ENCODE measurements at regions not wholly inside any gene's neighbourhood (a gene's known extent, or its start where the extent isn't known, plus 50 kb on each side); places are given as distances from the start of the nearest gene placed in this dataset.
"Not testable (repeated sequence)": the region's sequence is repeated elsewhere in the genome, so short reads cannot be mapped to it uniquely, and the experiment has no call there.

DNA sequence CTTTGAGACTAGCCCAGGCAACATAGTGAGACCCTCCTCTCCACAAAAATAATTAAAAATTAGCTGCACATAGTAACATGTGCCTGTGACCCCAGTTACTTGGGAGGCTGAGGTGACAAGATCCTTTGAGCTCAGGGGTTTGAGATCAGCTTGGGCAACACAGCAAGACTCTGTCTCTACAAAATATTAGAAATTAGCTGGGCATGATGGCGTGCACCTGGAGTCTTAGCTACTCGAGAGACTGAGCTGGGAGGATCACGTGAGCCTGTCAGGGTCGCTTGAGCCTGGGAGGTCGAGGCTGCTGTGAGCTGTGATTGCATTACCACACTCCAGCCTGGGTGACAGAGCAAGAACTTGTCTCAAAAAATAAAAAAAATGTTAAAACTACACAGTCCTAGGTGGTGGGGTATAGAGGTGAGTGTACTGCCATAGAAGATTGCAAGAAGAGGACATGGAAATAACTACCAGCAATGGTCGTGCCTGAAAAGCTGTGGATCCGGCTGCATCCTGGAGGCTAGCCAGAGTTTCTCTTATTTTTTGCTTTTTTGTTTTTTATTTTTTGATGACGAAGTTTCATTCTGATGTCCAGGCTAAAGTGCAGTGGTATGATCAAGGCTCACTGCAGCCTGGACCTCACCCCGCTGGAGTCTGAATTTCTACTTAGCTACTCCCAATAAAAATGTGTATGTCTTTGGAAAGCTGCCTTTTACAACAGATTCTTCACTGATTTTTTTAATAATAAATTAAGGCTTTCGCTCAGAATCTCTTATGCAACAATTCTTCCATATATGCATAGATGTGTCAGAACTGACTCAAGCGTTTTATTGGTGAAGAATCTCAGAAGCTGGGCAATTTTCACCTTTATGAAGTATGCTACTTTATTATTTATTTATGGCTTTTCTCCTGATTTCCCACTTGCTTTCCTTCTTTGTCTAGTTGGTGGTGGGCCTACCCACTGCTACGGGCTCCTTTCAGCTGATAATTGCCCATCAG is 393.8 kb downstream of the TSHZ3 start:
- no peak for DNase-seq (ENCODE audit: low read depth in 2 of 2, low spot score in 1 of 2)

DNA sequence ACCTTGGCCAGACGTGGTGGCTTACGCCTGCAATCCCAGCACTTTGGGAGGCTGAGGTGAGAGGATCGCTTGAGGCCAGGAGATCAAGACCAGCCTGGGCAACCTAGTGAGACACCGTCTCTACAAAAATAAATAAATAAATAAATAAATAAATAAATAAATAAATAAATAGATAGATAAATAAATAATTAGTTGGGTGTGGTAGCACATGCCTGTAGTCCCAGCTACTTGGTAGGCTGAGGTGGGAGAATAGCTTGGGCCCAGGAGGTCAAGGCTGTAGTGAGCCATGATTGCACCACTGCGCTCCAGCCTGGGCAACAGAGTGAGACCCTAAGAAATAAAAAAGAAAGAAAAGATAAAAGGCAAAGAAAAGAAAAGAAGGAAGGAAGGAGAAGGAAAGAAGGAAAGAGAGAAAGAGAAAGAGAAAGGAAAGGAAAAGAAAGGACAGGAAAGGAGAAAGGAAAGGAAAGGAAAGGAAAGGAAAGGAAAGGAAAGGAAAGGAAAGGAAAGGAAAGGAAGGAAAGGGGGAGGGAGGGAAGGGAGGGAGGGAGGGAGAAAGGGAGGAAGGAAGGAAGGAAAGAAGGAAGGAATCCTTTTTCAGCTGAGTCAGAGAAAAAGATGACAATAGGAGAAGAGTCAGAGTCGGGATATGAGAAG is 404.8 kb downstream of the TSHZ3 start:
- DNase-seq (ENCODE audit: low read depth in 2 of 2, low spot score in 1 of 2), result not testable (repeated sequence)

DNA sequence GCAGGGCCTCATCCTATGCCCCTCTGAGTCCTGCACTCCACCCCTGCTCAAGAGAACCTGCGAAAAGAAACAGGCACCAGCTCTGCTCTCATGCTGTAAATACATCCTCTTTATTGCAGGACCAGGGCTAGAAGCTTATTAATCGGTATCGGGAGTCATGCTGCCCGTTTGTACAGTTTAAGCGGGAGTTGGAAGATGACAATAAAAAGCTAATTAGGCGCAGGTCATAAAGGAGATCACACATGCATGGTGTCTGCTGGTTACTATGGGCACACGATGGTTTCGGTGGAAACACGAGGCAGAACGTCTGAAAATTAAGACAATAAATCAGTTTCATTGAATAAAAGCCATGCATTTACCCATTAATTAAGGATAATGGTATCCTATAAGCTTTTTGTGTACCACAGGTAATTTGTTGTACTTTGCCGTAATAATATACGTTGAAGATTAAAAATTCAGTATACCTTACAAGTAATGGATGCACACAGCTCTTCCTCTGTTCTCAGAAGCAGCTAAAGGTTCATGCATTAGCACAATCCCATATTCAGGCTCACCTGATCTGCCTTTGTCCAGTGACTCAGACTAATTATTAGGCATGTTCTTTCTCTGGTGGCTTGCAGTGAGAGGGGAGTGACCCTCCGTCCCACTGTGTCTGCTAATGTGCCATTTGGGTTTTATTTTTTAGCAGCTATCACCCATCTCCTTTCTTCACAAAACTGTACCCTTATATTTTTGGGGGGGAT is 406.0 kb downstream of the TSHZ3 start:
- DNase-seq (ENCODE audit: low read depth in 2 of 2, low spot score in 1 of 2), result no peak

DNA sequence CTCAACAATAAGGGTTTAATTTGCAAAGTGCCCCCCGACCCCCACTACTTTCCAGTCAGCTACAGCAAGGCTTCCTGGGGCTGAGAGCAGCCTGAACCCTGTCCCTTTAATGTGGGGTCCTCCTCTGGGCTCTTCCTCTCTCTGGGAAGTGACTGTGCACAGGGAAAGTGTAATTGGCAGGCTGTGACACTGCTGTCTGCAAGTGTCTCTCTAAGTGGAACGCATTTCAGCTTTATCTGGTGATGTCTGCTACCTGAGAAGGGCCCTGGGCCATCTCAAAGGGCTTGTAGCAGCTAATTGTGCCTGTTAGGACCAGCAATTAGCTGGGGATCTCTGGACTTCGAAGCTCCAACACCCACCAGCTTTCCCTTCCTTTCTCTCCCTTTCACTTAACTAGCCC is 406.6 kb downstream of the TSHZ3 start:
- no peak for DNase-seq (ENCODE audit: low read depth in 2 of 2, low spot score in 1 of 2)

DNA sequence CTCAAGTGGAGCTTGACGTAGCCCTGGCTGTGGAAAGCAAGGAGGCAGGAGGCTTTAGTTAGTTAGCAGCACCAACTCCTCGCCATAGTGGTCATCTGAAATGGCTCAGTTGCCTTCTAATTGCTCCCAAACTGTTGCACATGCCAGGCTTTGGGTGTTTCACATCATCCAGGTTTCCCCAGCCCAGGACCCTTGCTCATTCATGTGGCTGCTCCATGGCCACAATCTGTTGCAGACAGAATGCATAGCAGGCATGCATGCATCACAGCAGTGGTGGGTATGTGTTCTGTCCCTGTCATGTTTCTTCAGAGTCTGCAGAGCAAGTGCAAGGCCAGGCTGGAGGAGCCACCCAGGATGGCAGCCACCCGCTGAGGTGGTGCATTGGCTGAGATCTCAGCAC is 407.6 kb downstream of the TSHZ3 start:
- DNase-seq (ENCODE audit: low read depth in 2 of 2, low spot score in 1 of 2), result no peak

DNA sequence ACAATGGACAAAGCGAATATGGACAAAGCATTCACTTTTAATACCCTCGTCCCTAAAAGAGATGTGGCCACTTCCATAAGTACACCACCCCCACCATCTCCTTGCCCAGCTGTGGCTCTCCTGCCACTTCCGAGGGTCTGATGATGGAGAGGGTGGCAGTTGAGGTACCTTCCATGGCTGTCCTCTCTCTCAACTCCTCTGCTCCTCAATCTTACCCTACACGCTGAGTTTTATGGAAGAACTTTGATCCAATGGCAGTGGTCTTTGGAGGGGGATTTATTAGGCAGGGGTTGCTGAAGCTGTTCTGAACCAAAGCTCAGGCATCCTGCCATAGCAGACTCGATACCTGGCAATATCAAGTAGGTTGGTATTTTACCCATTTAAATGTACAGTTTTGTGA is 413.0 kb downstream of the TSHZ3 start:
- DNase-seq (ENCODE audit: low read depth in 2 of 2, low spot score in 1 of 2), result no peak

DNA sequence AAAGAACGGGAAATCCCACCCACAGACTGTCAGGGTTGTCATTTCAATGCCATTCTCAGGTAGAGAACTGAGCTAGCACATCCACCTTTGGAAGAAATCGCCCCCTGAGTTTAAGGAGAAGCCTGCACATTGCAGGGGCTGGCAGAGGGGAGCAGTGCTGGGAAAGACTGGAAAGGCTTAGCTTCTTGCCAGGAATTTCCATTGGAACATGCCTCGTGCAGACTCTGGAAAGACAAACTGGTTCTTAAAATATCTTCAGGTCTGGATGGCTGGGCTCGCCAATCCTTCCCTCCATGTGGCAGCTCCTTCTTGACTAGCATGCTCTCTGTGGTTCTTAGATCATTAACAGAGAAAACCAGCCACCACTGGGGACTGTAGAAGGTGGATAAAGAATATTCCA is 414.1 kb downstream of the TSHZ3 start:
- DNase-seq (ENCODE audit: low read depth in 2 of 2, low spot score in 1 of 2), result no peak

DNA sequence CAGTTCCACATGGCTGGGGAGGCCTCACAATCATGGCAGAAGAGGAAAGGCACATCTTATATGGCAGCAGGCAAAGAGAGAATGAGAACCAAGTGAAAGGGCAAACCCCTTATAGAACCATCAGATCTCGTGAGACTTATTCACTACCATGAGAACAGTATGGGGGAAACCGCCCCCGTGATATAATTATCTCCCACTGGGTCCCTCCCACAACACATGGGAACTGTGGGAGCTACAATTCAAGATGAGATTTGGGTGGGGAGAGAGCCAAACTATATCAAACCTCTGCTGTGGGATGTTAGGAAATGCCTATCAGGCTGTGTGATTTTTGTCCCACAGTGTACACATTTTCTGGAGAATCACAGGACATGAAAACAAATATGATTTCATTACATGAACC is 415.8 kb downstream of the TSHZ3 start:
- DNase-seq (ENCODE audit: low read depth in 2 of 2, low spot score in 1 of 2), result not testable (repeated sequence)

DNA sequence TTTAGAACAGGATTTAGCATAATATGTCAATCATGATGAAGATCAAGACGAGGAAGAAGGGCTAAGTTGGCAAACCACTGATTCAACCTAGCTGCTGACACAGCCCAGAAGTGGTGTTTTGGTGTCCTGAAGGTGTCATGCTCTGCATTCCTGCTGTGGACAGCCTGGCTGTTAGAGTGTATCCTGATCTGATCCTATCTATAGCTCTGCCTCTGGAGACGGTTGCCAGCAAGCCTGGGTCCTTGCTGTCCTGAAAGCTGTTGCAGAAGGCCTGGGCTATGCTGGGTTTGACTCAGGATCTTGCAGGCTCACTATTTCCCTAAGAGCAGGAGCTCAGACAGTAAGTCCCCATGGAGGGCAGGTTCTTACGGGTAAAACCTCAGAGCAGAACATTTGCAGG is 416.4 kb downstream of the TSHZ3 start:
- no peak for DNase-seq (ENCODE audit: low read depth in 2 of 2, low spot score in 1 of 2)

DNA sequence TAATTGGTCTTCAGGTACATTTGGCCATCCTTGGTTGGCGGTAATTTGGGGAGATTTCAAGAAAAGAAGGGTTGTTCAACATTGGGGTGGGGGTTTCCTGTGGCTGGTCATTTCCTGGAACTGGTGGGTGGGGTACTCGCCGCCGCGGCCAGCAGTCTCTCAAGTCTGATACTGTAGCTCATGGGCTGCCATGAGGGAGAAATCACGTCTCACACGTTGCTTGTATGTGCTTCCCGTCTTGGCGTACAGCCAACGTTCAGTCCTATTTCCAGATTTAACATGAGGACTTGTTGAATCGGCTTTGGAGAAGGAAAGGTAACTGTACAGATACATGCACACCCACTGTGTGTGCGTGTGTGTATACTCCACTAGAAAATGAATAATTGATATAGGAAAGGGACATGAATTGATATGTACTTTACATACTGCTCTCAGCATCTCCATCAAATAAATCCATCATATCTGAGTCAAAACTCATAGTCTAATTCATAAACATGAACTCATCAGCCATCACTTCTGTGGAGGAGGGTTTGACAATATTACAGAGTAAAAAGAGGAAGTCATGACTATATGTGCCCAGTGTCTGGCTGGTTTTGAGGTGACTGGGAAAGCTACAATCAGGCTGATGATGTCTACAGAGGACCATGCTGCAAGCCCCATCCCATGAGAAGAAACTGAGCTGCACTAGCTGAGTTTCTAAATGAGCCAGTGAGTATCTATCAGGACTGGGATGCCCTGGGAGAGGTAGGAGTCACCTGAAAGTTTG is 418.1 kb downstream of the TSHZ3 start:
- DNase-seq (ENCODE audit: low read depth in 2 of 2, low spot score in 1 of 2), result no peak

DNA sequence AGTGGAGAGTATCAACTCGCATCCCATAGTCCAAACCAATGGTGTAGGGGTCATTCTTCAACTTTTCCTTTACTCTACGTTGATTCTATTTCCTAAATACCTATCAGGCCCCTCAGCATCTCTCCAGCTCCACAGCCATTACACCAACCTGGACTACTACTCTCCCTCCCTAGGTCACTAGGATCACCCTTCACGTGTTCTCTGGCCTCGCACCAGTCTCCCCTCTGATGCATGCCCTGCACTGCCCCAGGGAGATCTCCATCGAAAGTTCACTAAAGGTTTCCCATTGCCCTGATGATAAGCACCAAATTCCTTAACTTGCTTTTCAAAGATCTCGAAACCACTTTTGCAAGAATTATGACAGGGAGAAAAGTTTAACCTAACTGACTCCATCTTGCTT is 421.5 kb downstream of the TSHZ3 start:
- DNase-seq (ENCODE audit: low read depth in 2 of 2, low spot score in 1 of 2), result no peak

DNA sequence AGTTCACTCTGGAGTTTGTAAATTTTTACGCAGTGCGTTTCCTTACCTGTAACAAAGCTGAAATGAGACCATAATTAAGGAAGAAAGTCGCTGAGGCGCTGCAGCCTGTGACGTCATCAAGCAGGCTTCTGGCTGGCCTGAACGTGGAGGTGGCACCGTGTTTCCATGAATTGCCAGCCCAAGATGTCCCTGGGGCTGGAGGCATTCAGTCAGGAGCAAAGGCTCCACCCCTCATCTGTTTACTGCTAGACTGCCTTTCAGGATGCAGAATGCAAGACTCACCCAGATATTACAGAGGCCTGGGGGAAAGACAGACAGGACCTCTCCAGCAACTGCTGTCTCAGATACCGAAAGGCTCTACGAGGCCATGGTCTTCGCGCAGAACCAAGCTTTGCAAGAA is 424.6 kb downstream of the TSHZ3 start:
- no peak for DNase-seq (ENCODE audit: low read depth in 2 of 2, low spot score in 1 of 2)

DNA sequence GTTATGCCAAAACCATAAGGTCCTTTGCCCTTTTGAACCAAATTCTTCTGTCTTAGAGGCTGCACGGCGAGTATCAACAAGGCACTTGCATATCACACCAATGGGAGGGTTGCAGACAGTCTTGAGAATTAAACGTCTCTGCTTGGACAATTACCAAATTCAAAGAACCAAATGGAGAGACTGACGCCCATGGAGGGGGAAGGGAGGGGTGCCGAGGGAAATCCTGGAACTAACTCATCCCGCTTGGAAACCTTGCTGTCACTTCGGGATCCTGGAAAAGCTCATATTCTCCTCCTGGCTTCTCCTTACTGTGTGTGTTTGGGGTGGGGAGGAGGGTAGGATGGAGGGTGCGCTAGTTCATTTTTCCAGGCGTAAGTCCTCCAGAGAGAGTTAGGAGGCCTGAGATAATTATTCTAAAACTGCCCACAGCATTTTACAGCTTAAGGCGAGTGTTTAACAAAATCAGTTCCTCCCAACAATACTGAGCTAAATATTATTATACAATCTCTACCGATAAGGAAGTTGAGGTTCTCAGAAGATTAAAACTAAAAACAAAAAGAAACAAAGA is 425.1 kb downstream of the TSHZ3 start:
- DNase-seq (ENCODE audit: low read depth in 2 of 2, low spot score in 1 of 2), result no peak

DNA sequence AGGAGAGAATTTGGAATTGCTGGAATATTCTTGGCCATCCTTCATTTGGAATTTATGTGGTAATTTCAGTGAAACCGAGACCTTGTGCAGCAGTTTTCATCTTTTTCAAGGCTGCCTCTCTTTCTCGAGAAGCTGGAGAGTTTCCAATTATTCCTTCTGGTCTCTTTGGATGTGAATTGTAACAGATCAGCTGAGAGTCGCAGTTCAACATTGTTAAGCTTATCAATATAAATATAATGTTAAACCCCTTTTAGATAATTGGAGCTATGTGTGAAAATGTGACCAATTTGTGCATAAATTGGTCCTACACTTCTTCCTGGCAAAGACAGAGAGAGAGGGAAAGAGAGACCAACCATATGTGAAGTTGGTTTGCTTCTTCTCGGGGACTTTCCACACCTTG is 425.6 kb downstream of the TSHZ3 start:
- DNase-seq (ENCODE audit: low read depth in 2 of 2, low spot score in 1 of 2), result no peak

DNA sequence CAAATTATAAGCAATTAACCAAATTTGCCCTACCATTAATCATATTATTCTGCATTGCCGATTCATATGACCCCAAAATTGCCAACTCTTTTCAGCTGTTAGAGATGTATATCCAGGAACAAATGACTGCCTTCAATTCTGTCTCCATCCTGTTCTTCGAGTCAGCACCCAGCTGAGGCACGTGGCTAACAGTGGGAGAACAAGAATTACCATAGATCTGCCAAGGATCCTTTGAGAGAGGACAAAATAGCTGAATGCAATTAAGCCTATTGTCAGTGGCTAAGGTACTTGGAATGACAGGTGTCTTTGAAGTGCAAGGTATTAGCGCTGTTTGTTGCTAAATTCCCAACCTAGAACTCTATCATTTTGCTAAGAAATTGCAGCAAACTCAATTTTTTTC is 426.1 kb downstream of the TSHZ3 start:
- DNase-seq (ENCODE audit: low read depth in 2 of 2, low spot score in 1 of 2), result no peak

DNA sequence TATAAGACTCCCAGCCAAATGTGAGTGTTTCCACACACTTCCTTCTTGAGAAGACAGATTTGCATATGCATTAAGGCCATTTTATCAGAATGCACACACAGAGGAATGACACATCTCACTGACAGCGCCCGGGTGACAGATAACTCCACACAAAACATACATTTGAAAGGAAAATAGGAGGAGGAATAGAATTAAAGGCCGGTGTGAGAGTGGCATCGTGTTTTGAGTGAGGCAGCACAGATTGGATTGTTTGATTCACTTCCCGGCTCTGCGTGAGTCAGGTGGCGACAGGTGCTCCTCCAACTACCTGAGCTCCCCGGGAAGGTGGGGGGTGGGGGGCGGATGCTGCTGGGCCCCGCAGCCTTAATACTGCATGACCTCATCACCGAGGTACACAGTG is 429.0 kb downstream of the TSHZ3 start:
- no peak for DNase-seq (ENCODE audit: low read depth in 2 of 2, low spot score in 1 of 2)

DNA sequence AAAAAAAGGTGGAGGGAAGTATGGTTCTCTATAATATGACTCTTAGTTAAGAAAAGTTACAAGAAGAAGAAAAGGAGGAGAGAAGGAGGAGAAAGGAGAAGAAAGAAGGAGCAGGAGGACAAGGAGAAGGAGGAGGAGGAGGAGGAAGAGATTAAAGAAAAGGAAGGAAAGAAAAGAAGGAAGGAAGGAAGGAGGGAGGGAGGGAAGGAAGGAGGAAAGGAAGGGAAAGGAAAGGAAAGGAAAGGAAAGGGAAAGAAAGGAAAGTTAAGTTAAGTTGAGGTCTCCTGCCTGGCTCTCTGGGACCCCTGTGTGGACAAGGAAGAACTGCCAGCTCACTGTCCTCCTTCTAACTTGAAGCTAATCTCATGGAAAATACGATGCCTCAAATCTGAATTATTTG is 429.5 kb downstream of the TSHZ3 start:
- no peak for DNase-seq (ENCODE audit: low read depth in 2 of 2, low spot score in 1 of 2)

DNA sequence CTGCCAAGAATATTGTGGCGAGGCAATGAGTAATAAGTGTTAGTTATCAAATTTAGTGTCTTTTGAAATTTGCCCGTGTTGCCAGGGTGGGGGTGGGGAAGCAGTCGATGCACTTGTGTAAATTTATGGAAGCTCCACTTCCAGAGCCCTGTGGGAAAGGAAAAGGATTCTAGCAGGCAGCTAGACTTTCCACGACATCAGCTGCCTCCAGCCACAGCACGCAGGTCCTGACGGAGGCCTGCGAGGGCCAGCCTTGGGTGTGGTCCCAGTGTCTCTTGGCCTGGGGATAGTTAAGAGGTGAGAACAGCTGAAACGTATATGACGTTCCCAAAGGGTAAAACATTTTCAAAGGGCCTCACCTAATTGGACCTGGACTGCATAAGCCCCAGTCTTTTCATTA is 433.0 kb downstream of the TSHZ3 start:
- DNase-seq (ENCODE audit: low read depth in 2 of 2, low spot score in 1 of 2), result no peak

DNA sequence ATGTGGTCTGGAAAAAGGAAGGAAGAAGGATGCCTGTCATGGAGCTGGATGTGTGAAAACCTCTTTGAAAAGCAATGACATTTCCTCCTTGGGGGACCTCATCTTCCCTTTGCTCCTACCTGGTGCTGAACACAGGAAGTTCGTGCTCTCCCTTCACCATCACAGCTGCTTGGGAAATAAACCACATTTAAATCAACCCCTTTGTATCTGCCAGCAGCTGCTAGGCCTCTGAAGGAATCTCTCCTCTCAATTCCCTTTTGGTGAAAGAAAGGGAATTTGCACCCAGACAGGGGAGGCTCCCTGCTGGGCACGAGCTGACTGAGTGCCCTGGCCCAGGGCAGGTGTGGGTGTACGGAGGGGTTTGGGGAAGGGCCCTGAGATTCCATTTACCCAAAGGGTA is 437.7 kb downstream of the TSHZ3 start:
- no peak for DNase-seq (ENCODE audit: low read depth in 2 of 2, low spot score in 1 of 2)

DNA sequence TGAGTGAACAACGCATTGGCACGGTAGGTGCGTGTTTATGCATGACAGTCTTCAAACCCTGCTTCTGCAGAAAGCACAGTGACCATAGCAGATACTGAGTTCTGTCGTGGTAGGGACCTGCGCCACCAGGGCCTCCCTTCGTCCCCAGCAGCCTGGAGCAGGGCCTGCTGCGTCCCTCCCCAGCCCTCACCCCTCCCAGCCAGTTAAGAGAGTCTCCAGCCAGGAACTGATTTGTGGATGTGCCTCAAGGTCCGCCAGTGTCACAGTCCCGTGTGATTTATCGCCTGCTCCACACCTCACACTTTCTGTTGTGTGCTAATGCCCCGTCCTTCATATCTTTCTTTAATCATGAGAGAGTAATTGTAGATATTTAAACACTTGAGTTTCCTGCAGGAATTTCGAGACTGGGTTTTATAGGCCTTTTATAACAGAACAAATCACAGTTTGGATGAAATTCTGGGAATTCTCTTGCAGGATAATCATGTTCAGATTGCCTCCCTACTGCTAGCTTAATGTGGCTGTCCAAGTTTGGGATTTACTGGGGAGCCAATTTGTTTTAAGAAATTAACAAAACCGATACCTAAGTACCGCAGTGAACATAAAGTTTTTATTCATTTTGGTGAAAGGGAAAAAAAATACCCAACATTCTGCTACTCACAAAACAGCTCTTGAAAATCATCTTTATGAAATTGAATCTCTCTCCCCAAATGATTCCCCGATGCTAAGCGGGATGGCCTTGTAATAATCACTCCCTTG is 438.6 kb downstream of the TSHZ3 start:
- DNase-seq (ENCODE audit: low read depth in 2 of 2, low spot score in 1 of 2), result no peak
